ENCODE measurements at regions not wholly inside any gene's neighbourhood (a gene's known extent, or its start where the extent isn't known, plus 50 kb on each side); places are given as distances from the start of the nearest gene placed in this dataset.

- no peak for DNase-seq (ENCODE audit: low spot score)
- Histone ChIP-seq H3K4me3 (ENCODE audit: low read length in 2 of 2) (no peak overlapping the region), H3K14ac (ENCODE audit: low read length) (no peak overlapping the region), H2AFZ (ENCODE audit: low read length) (no peak overlapping the region), H3K18ac (ENCODE audit: low read length) (no peak overlapping the region), H3K9ac (ENCODE audit: low read depth, low read length, poor library complexity) (no peak overlapping the region), H4K91ac (ENCODE audit: low read depth, low read length, poor library complexity) (no peak overlapping the region), H3K4me1 (ENCODE audit: control insufficient read depth in 2 of 2, insufficient read depth in 1 of 2, low read depth in 1 of 2, low read length in 2 of 2) (peaks cover 21 to 22% of the 10 kb centered on the region in 2 donors), H2BK15ac (ENCODE audit: low read length) (peak overlapping the region; percentile 40), H2BK120ac (ENCODE audit: low read depth, low read length) (no peak overlapping the region), H2AK5ac (ENCODE audit: low read depth, low read length) (peak overlapping the region; percentile 47), H2BK5ac (ENCODE audit: low read length) (no peak overlapping the region), H4K8ac (ENCODE audit: low read depth, low read length) (no peak overlapping the region), H3K23ac (ENCODE audit: low read depth, low read length, poor library complexity) (no peak overlapping the region), H2BK12ac (ENCODE audit: low read length) (peak overlapping the region; percentile 44), H3K4me2 (ENCODE audit: insufficient read depth, low read length, poor library complexity, severe bottlenecking) (no peak overlapping the region), H3K4ac (ENCODE audit: low read length) (no peak overlapping the region), H3K27ac (replicated peaks; ENCODE audit: low read length) (no peak overlapping the region), H3K36me3 (replicated peaks in 1 of 2; ENCODE audit: control insufficient read depth in 2 of 2, insufficient read depth in 2 of 2, low read length in 2 of 2) (no peaks in the 10 kb centered on the region), H3K27me3 (ENCODE audit: control insufficient read depth in 3 of 3, insufficient read depth in 3 of 3, low read depth in 1 of 3, low read length in 3 of 3) (no peaks in the 10 kb centered on the region), H3K79me1 (ENCODE audit: low read depth, low read length) (no peaks in the 10 kb centered on the region), H3K9me3 (replicated peaks in 1 of 2; ENCODE audit: control insufficient read depth in 2 of 2, insufficient read depth in 1 of 2, low read depth in 1 of 2, low read length in 2 of 2) (peaks cover 0 to 6% of the 10 kb centered on the region in 2 donors)
- WGBS, 2 donors (ENCODE audit: extremely low coverage in 2 of 2, insufficient read length in 2 of 2, insufficient replicate concordance in 1 of 2) = no CpG with 5 or more reads among the region's 4 CpGs
These were observed 83.6 kb upstream of the ALDH1L1 start for GRCh38 chr3:126263971-126264370.

GRCh38 chr3:126263539-126263938 is 83.2 kb upstream of the ALDH1L1 start:
- Histone ChIP-seq H3K4me2 (ENCODE audit: insufficient read depth, low read length, poor library complexity, severe bottlenecking) (no peak overlapping the region), H3K9ac (ENCODE audit: low read depth, low read length, poor library complexity) (no peak overlapping the region), H3K4ac (ENCODE audit: low read length) (no peak overlapping the region), H3K23ac (ENCODE audit: low read depth, low read length, poor library complexity) (no peak overlapping the region), H3K14ac (ENCODE audit: low read length) (no peak overlapping the region), H2BK12ac (ENCODE audit: low read length) (peak overlapping the region; percentile 44), H3K18ac (ENCODE audit: low read length) (no peak overlapping the region), H3K4me1 (ENCODE audit: control insufficient read depth in 2 of 2, insufficient read depth in 1 of 2, low read depth in 1 of 2, low read length in 2 of 2) (peaks cover 21% of the 10 kb centered on the region in 2 donors), H3K27me3 (ENCODE audit: control insufficient read depth in 3 of 3, insufficient read depth in 3 of 3, low read depth in 1 of 3, low read length in 3 of 3) (no peaks in the 10 kb centered on the region), H3K4me3 (ENCODE audit: low read length in 2 of 2) (no peak overlapping the region), H4K8ac (ENCODE audit: low read depth, low read length) (no peak overlapping the region), H2AFZ (ENCODE audit: low read length) (no peak overlapping the region), H2BK15ac (ENCODE audit: low read length) (peak overlapping the region; percentile 40), H3K9me3 (replicated peaks in 1 of 2; ENCODE audit: control insufficient read depth in 2 of 2, insufficient read depth in 1 of 2, low read depth in 1 of 2, low read length in 2 of 2) (peaks cover 0 to 6% of the 10 kb centered on the region in 2 donors), H3K27ac (replicated peaks; ENCODE audit: low read length) (no peak overlapping the region), H4K91ac (ENCODE audit: low read depth, low read length, poor library complexity) (no peak overlapping the region), H3K36me3 (replicated peaks in 1 of 2; ENCODE audit: control insufficient read depth in 2 of 2, insufficient read depth in 2 of 2, low read length in 2 of 2) (no peaks in the 10 kb centered on the region), H3K79me1 (ENCODE audit: low read depth, low read length) (no peaks in the 10 kb centered on the region), H2AK5ac (ENCODE audit: low read depth, low read length) (peak overlapping the region; percentile 7), H2BK5ac (ENCODE audit: low read length) (no peak overlapping the region), H2BK120ac (ENCODE audit: low read depth, low read length) (no peak overlapping the region)
- no peak for DNase-seq (ENCODE audit: low spot score)
- no CpG with 5 or more reads among the region's 9 CpGs for WGBS, 2 donors (ENCODE audit: extremely low coverage in 2 of 2, insufficient read length in 2 of 2, insufficient replicate concordance in 1 of 2)

GRCh38 chr3:126262227-126262626 is 81.8 kb upstream of the ALDH1L1 start:
- Histone ChIP-seq H3K9ac (ENCODE audit: low read depth, low read length, poor library complexity) (no peak overlapping the region), H4K8ac (ENCODE audit: low read depth, low read length) (no peak overlapping the region), H3K18ac (ENCODE audit: low read length) (no peak overlapping the region), H3K23ac (ENCODE audit: low read depth, low read length, poor library complexity) (no peak overlapping the region), H3K36me3 (replicated peaks in 1 of 2; ENCODE audit: control insufficient read depth in 2 of 2, insufficient read depth in 2 of 2, low read length in 2 of 2) (no peaks in the 10 kb centered on the region), H3K27ac (replicated peaks; ENCODE audit: low read length) (no peak overlapping the region), H3K4me2 (ENCODE audit: insufficient read depth, low read length, poor library complexity, severe bottlenecking) (no peak overlapping the region), H3K27me3 (ENCODE audit: control insufficient read depth in 3 of 3, insufficient read depth in 3 of 3, low read depth in 1 of 3, low read length in 3 of 3) (no peaks in the 10 kb centered on the region), H4K91ac (ENCODE audit: low read depth, low read length, poor library complexity) (no peak overlapping the region), H2AK5ac (ENCODE audit: low read depth, low read length) (no peak overlapping the region), H3K4me1 (ENCODE audit: control insufficient read depth in 2 of 2, insufficient read depth in 1 of 2, low read depth in 1 of 2, low read length in 2 of 2) (peaks cover 13 to 15% of the 10 kb centered on the region in 2 donors), H2BK120ac (ENCODE audit: low read depth, low read length) (no peak overlapping the region), H2AFZ (ENCODE audit: low read length) (no peak overlapping the region), H2BK5ac (ENCODE audit: low read length) (no peak overlapping the region), H3K4ac (ENCODE audit: low read length) (no peak overlapping the region), H3K4me3 (ENCODE audit: low read length in 2 of 2) (no peak overlapping the region), H3K9me3 (replicated peaks in 1 of 2; ENCODE audit: control insufficient read depth in 2 of 2, insufficient read depth in 1 of 2, low read depth in 1 of 2, low read length in 2 of 2) (peaks cover 0 to 6% of the 10 kb centered on the region in 2 donors), H2BK15ac (ENCODE audit: low read length) (no peak overlapping the region), H3K14ac (ENCODE audit: low read length) (no peak overlapping the region), H2BK12ac (ENCODE audit: low read length) (no peak overlapping the region), H3K79me1 (ENCODE audit: low read depth, low read length) (no peaks in the 10 kb centered on the region)
- no CpG with 5 or more reads among the region's 3 CpGs for WGBS, 2 donors (ENCODE audit: extremely low coverage in 2 of 2, insufficient read length in 2 of 2, insufficient replicate concordance in 1 of 2)
- no peak for DNase-seq (ENCODE audit: low spot score)

GRCh38 chr3:126261037-126261436 is 80.7 kb upstream of the ALDH1L1 start:
- Histone ChIP-seq H2AK5ac (ENCODE audit: low read depth, low read length) (peak overlapping the region; percentile 77), H3K79me1 (ENCODE audit: low read depth, low read length) (no peaks in the 10 kb centered on the region), H3K4ac (ENCODE audit: low read length) (peak overlapping the region; percentile 14), H3K18ac (ENCODE audit: low read length) (peak overlapping the region; percentile 93), H3K14ac (ENCODE audit: low read length) (no peak overlapping the region), H4K91ac (ENCODE audit: low read depth, low read length, poor library complexity) (peak overlapping the region; percentile 61), H3K4me3 (ENCODE audit: low read length in 2 of 2) (no peak overlapping the region), H3K9ac (ENCODE audit: low read depth, low read length, poor library complexity) (no peak overlapping the region), H3K27ac (replicated peaks; ENCODE audit: low read length) (peak overlapping the region; percentile 12), H2BK120ac (ENCODE audit: low read depth, low read length) (no peak overlapping the region), H2BK5ac (ENCODE audit: low read length) (peak overlapping the region; percentile 31), H3K9me3 (replicated peaks in 1 of 2; ENCODE audit: control insufficient read depth in 2 of 2, insufficient read depth in 1 of 2, low read depth in 1 of 2, low read length in 2 of 2) (peaks cover 0 to 6% of the 10 kb centered on the region in 2 donors), H2AFZ (ENCODE audit: low read length) (peak overlapping the region; percentile 86), H3K27me3 (ENCODE audit: control insufficient read depth in 3 of 3, insufficient read depth in 3 of 3, low read depth in 1 of 3, low read length in 3 of 3) (peaks cover 0 to 1% (median 0%) of the 10 kb centered on the region in 3 experiments), H3K4me1 (ENCODE audit: control insufficient read depth in 2 of 2, insufficient read depth in 1 of 2, low read depth in 1 of 2, low read length in 2 of 2) (peaks cover 4 to 6% of the 10 kb centered on the region in 2 donors), H3K4me2 (ENCODE audit: insufficient read depth, low read length, poor library complexity, severe bottlenecking) (no peak overlapping the region), H2BK15ac (ENCODE audit: low read length) (peak overlapping the region; percentile 71), H3K36me3 (replicated peaks in 1 of 2; ENCODE audit: control insufficient read depth in 2 of 2, insufficient read depth in 2 of 2, low read length in 2 of 2) (no peaks in the 10 kb centered on the region), H4K8ac (ENCODE audit: low read depth, low read length) (no peak overlapping the region), H3K23ac (ENCODE audit: low read depth, low read length, poor library complexity) (no peak overlapping the region), H2BK12ac (ENCODE audit: low read length) (no peak overlapping the region)
- no peak for DNase-seq (ENCODE audit: low spot score)
- no CpG with 5 or more reads among the region's 6 CpGs for WGBS, 2 donors (ENCODE audit: extremely low coverage in 2 of 2, insufficient read length in 2 of 2, insufficient replicate concordance in 1 of 2)

Data from neuronal stem cell (in vitro differentiated cells).